ENCODE measurements at regions not wholly inside any gene's neighbourhood (a gene's known extent, or its start where the extent isn't known, plus 50 kb on each side); places are given as distances from the start of the nearest gene placed in this dataset.
"Not testable (repeated sequence)": the region's sequence is repeated elsewhere in the genome, so short reads cannot be mapped to it uniquely, and the experiment has no call there.

GRCh38 chr13:106100171-106100919, 435.1 kb downstream of the EFNB2 start:
- DNase-seq (ENCODE audit: low read depth, low spot score): no peak

GRCh38 chr13:106099765-106100164, 435.7 kb downstream of the EFNB2 start:
- no peak for DNase-seq (ENCODE audit: low read depth, low spot score)

- no peak for DNase-seq (ENCODE audit: low read depth, low spot score)
Measured at GRCh38 chr13:106098778-106099177, 436.7 kb downstream of the EFNB2 start.

- DNase-seq (ENCODE audit: low read depth, low spot score): no peak
Measured at GRCh38 chr13:106096661-106097092, 438.8 kb downstream of the EFNB2 start.

GRCh38 chr13:106095919-106096318, 439.5 kb downstream of the EFNB2 start:
- DNase-seq (ENCODE audit: low read depth, low spot score): no peak

GRCh38 chr13:106095406-106095805, 440.1 kb downstream of the EFNB2 start:
- DNase-seq (ENCODE audit: low read depth, low spot score): no peak

GRCh38 chr13:106090001-106090400, 445.5 kb downstream of the EFNB2 start:
- DNase-seq (ENCODE audit: low read depth, low spot score): no peak

GRCh38 chr13:106089261-106089980, 446.0 kb downstream of the EFNB2 start:
- no peak for DNase-seq (ENCODE audit: low read depth, low spot score)

GRCh38 chr13:106088085-106088484, 447.4 kb downstream of the EFNB2 start:
- no peak for DNase-seq (ENCODE audit: low read depth, low spot score)

GRCh38 chr13:106087201-106087600, 448.3 kb downstream of the EFNB2 start:
- no peak for DNase-seq (ENCODE audit: low read depth, low spot score)

- no peak for DNase-seq (ENCODE audit: low read depth, low spot score)
Measured at GRCh38 chr13:106083620-106084350, 451.7 kb downstream of the EFNB2 start.

GRCh38 chr13:106081221-106081620, 454.2 kb downstream of the EFNB2 start:
- not testable (repeated sequence) for DNase-seq (ENCODE audit: low read depth, low spot score)

GRCh38 chr13:106078191-106078590, 457.3 kb downstream of the EFNB2 start:
- DNase-seq (ENCODE audit: low read depth, low spot score): no peak

GRCh38 chr13:106077017-106077416, 458.4 kb downstream of the EFNB2 start:
- no peak for DNase-seq (ENCODE audit: low read depth, low spot score)

GRCh38 chr13:106072014-106072413, 463.4 kb downstream of the EFNB2 start:
- DNase-seq (ENCODE audit: low read depth, low spot score): no peak

- no peak for DNase-seq (ENCODE audit: low read depth, low spot score)
Measured at GRCh38 chr13:106063591-106064313, 471.7 kb downstream of the EFNB2 start.

- DNase-seq (ENCODE audit: low read depth, low spot score): no peak
Measured at GRCh38 chr13:106061781-106062180, 473.7 kb downstream of the EFNB2 start.

- no peak for DNase-seq (ENCODE audit: low read depth, low spot score)
Measured at GRCh38 chr13:106056851-106057250, 478.6 kb downstream of the EFNB2 start.

GRCh38 chr13:106052200-106052767, 483.2 kb downstream of the EFNB2 start:
- no peak for DNase-seq (ENCODE audit: low read depth, low spot score)

GRCh38 chr13:106049171-106049570, 486.3 kb downstream of the EFNB2 start:
- DNase-seq (ENCODE audit: low read depth, low spot score): no peak

GRCh38 chr13:106048386-106048785, 487.1 kb downstream of the EFNB2 start:
- DNase-seq (ENCODE audit: low read depth, low spot score): no peak
